NCI-H146 treated with DMSO at 0.1 percent for 48 hours (cell line): ENCODE measurements at regions not wholly inside any gene's neighbourhood (a gene's known extent, or its start where the extent isn't known, plus 50 kb on each side); places are given as distances from the start of the nearest gene placed in this dataset.
"Not testable (repeated sequence)": the region's sequence is repeated elsewhere in the genome, so short reads cannot be mapped to it uniquely, and the experiment has no call there.

Experiments
- DNase-seq: peaks from one replicate; lab custom pipeline; 2025; ENCODE audit not compliant: unreplicated experiment; lab: John Stamatoyannopoulos, UW

- DNase-seq, result no peak
Observed at GRCh38 chr18:38868757-38869156, 1303.2 kb upstream of the CELF4 start.

GRCh38 chr18:38867680-38868079 lies 1302.1 kb upstream of the CELF4 start:
- no peak for DNase-seq

GRCh38 chr18:38851526-38851925 lies 1285.9 kb upstream of the CELF4 start:
- no peak for DNase-seq

- no peak for DNase-seq
Observed at GRCh38 chr18:38847326-38847725, 1281.7 kb upstream of the CELF4 start.

GRCh38 chr18:38843291-38843690 lies 1277.7 kb upstream of the CELF4 start:
- DNase-seq, result no peak

- no peak for DNase-seq
Observed at GRCh38 chr18:38826247-38826646, 1260.6 kb upstream of the CELF4 start.

- no peak for DNase-seq
Observed at GRCh38 chr18:38811209-38811608, 1245.6 kb upstream of the CELF4 start.

GRCh38 chr18:38810789-38811188 lies 1245.2 kb upstream of the CELF4 start:
- no peak for DNase-seq

- no peak for DNase-seq
Observed at GRCh38 chr18:38807915-38808314, 1242.3 kb upstream of the CELF4 start.

- DNase-seq, result no peak
Observed at GRCh38 chr18:38805256-38805655, 1239.7 kb upstream of the CELF4 start.

GRCh38 chr18:38801640-38802039 lies 1236.0 kb upstream of the CELF4 start:
- no peak for DNase-seq

- DNase-seq, result no peak
Observed at GRCh38 chr18:38796762-38797161, 1231.2 kb upstream of the CELF4 start.

- no peak for DNase-seq
Observed at GRCh38 chr18:38792731-38793130, 1227.1 kb upstream of the CELF4 start.

- no peak for DNase-seq
Observed at GRCh38 chr18:38790786-38791185, 1225.2 kb upstream of the CELF4 start.

GRCh38 chr18:38790303-38790702 lies 1224.7 kb upstream of the CELF4 start:
- no peak for DNase-seq

- no peak for DNase-seq
Observed at GRCh38 chr18:38789141-38789540, 1223.5 kb upstream of the CELF4 start.

GRCh38 chr18:38786906-38787305 lies 1221.3 kb upstream of the CELF4 start:
- no peak for DNase-seq

- DNase-seq, result not testable (repeated sequence)
Observed at GRCh38 chr18:38771620-38772019, 1206.0 kb upstream of the CELF4 start.

- no peak for DNase-seq
Observed at GRCh38 chr18:38768504-38768903, 1202.9 kb upstream of the CELF4 start.

- no peak for DNase-seq
Observed at GRCh38 chr18:38759457-38759856, 1193.9 kb upstream of the CELF4 start.

- no peak for DNase-seq
Observed at GRCh38 chr18:38756436-38756835, 1190.8 kb upstream of the CELF4 start.

- DNase-seq, result no peak
Observed at GRCh38 chr18:38752430-38752829, 1186.8 kb upstream of the CELF4 start.

- peak; percentile 23 for DNase-seq
Observed at GRCh38 chr18:38751898-38752297, 1186.3 kb upstream of the CELF4 start.

GRCh38 chr18:38751211-38751610 lies 1185.6 kb upstream of the CELF4 start:
- no peak for DNase-seq
